GM23338 (cell line): ENCODE measurements at regions not wholly inside any gene's neighbourhood (a gene's known extent, or its start where the extent isn't known, plus 50 kb on each side); places are given as distances from the start of the nearest gene placed in this dataset.
A peak's percentile ranks its signal among the peaks of the same experiment; 100 is the strongest.

ENCODE experiments used
- ATAC-seq: fragments of 200-7000 bp; cut with Tn5 transposase; 3 replicates; pipeline ENCODE4 v1.9.1; 2020
- DNase-seq: peaks from one replicate; pipeline ENCODE4 v3.0.0-alpha.2; 2015; ENCODE audit warnings: low spot score
- H2AFZ ChIP-seq: fragments of 200-600 bp; sonication (generic); 2 replicates; pipeline ENCODE4 v1.8.0; 2016; ENCODE audit warnings: antibody characterized with exemption, mild to moderate bottlenecking, moderate library complexity
- H3F3A ChIP-seq: fragments of 200-600 bp; sonication (generic); replicated peaks from 2 replicates; pipeline ENCODE4 v1.8.0; 2017; ENCODE audit warnings: antibody characterized with exemption, mixed run types, low read depth
- H3K27ac ChIP-seq: fragments of 200-600 bp; sonication (generic); 2 replicates; pipeline ENCODE4 v1.6.1; 2016; ENCODE audit warnings: low read depth
- H3K27me3 ChIP-seq: fragments of 200-600 bp; sonication (generic); 2 replicates; pipeline ENCODE4 v1.8.0; 2016; ENCODE audit warnings: mild to moderate bottlenecking, mixed run types, moderate library complexity; ENCODE audit not compliant: insufficient read depth
- H3K36me3 ChIP-seq: fragments of 200-600 bp; sonication (generic); 2 replicates; pipeline ENCODE4 v1.8.0; 2016; ENCODE audit warnings: mild to moderate bottlenecking; ENCODE audit not compliant: insufficient read depth
- H3K4me1 ChIP-seq: fragments of 200-600 bp; sonication (generic); 2 replicates; pipeline ENCODE4 v1.8.0; 2016; ENCODE audit warnings: mild to moderate bottlenecking, moderate library complexity; ENCODE audit not compliant: insufficient read depth
- H3K4me2 ChIP-seq: fragments of 200-600 bp; sonication (generic); 2 replicates; pipeline ENCODE4 v1.7.1; 2017; ENCODE audit warnings: mixed run types
- H3K4me3 ChIP-seq: fragments of 200-600 bp; sonication (generic); 2 replicates; pipeline ENCODE4 v1.6.1; 2016; ENCODE audit warnings: mixed run types
- H3K79me2 ChIP-seq: fragments of 200-600 bp; sonication (generic); replicated peaks from 2 replicates; pipeline ENCODE4 v1.8.0; 2017; ENCODE audit warnings: mild to moderate bottlenecking; ENCODE audit not compliant: insufficient read depth
- H3K9me2 ChIP-seq: fragments of 200-600 bp; sonication (generic); 2 replicates; pipeline ENCODE4 v1.8.0; 2017; ENCODE audit not compliant: insufficient read depth
- H4K20me1 ChIP-seq: fragments of 200-600 bp; sonication (generic); replicated peaks from 2 replicates; pipeline ENCODE4 v1.8.0; 2017; ENCODE audit warnings: mild to moderate bottlenecking; ENCODE audit not compliant: insufficient read depth
- H3K27ac Mint-ChIP-seq: 2 replicates; pipeline ENCODE4 v1.8.0; 2020; ENCODE audit warnings: inconsistent platforms, mild to moderate bottlenecking, moderate library complexity, mixed read lengths
- H3K27me3 Mint-ChIP-seq: 3 replicates; pipeline ENCODE4 v1.8.0; 2022; ENCODE audit warnings: low read depth, mild to moderate bottlenecking, moderate library complexity, mixed read lengths, inconsistent platforms; ENCODE audit not compliant: insufficient read depth, poor library complexity
- H3K36me3 Mint-ChIP-seq: 3 replicates; pipeline ENCODE4 v1.8.0; 2021; ENCODE audit warnings: low read depth, mild to moderate bottlenecking, inconsistent platforms, moderate library complexity, mixed read lengths
- H3K4me1 Mint-ChIP-seq: 3 replicates; pipeline ENCODE4 v1.8.0; 2020; ENCODE audit warnings: mild to moderate bottlenecking, inconsistent platforms, mixed read lengths
- H3K4me3 Mint-ChIP-seq: 3 replicates; pipeline ENCODE4 v1.8.0; 2021; ENCODE audit warnings: moderate library complexity, mild to moderate bottlenecking, inconsistent platforms, mixed read lengths
- H3K9me3 Mint-ChIP-seq: 3 replicates; pipeline ENCODE4 v1.8.0; 2020; ENCODE audit warnings: moderate library complexity, mild to moderate bottlenecking, inconsistent platforms, mixed read lengths
- CTCF ChIP-seq, 2 experiments: fragments of 200-600 bp in 1 of 2; sonication (generic) in 1 of 2; conservative IDR thresholded peaks; 2 replicates each; pipeline versions ENCODE4 v1.5.1 to v1.6.1; 2016 to 2017; ENCODE audit warnings: antibody characterized with exemption in 2 of 2, low read depth in 2 of 2, mild to moderate bottlenecking in 2 of 2, moderate library complexity in 1 of 2
- ETS1 ChIP-seq: IDR thresholded peaks from 2 replicates; pipeline ENCODE4 v1.6.1; 2016; ENCODE audit warnings: antibody characterized with exemption
- EZH2 ChIP-seq: fragments of 200-600 bp; sonication (generic); IDR thresholded peaks from one replicate; pipeline ENCODE4 v1.8.0; 2017; ENCODE audit warnings: antibody characterized with exemption, mild to moderate bottlenecking, low read depth; ENCODE audit not compliant: unreplicated experiment
- JUNB ChIP-seq: IDR thresholded peaks from one replicate; pipeline ENCODE4 v1.6.1; 2016; ENCODE audit warnings: antibody characterized with exemption; ENCODE audit not compliant: unreplicated experiment
- NANOG ChIP-seq: IDR thresholded peaks from 2 replicates; pipeline ENCODE4 v1.6.1; 2016; ENCODE audit warnings: antibody characterized with exemption, borderline replicate concordance
- REST ChIP-seq: IDR thresholded peaks from one replicate; pipeline ENCODE4 v1.6.1; 2018; ENCODE audit warnings: antibody characterized with exemption; ENCODE audit not compliant: unreplicated experiment
- STAT1 ChIP-seq: IDR thresholded peaks from one replicate; pipeline ENCODE4 v1.6.1; 2016; ENCODE audit warnings: antibody characterized with exemption; ENCODE audit not compliant: unreplicated experiment
- ZNF331 ChIP-seq: fragments of 250-450 bp; sonication (Bioruptor Pico); IDR thresholded peaks from 2 replicates; pipeline ENCODE4 v1.5.0; 2020; ENCODE audit warnings: low read depth, mild to moderate bottlenecking, moderate library complexity

GRCh38 chr3:78143000-78143399 lies 1103.1 kb downstream of the ROBO2 start:
- Histone ChIP-seq H3K4me3 (no peak overlapping the region), H3K4me1 (no peaks in the 10 kb centered on the region), H3F3A (no peaks in the 10 kb centered on the region), H2AFZ (no peak overlapping the region), H3K27ac (no peak overlapping the region), H3K9me2 (no peaks in the 10 kb centered on the region), H3K27me3 (no peaks in the 10 kb centered on the region), H3K79me2 (no peaks in the 10 kb centered on the region), H3K36me3 (no peaks in the 10 kb centered on the region), H3K4me2 (no peak overlapping the region), H4K20me1 (no peaks in the 10 kb centered on the region)
- Mint-ChIP-seq H3K27me3 (peaks cover 3% of the 10 kb centered on the region), H3K9me3 (no peaks in the 10 kb centered on the region), H3K4me3 (no peak overlapping the region), H3K36me3 (peaks cover 4% of the 10 kb centered on the region; the same call in 2 of the 3 replicates), H3K27ac (no peak overlapping the region), H3K4me1 (no peaks in the 10 kb centered on the region)
- DNase-seq = no peak
- ATAC-seq = no peak
- no peak for TF ChIP-seq EZH2
- TF ChIP-seq JUNB = no peak
- no peak for TF ChIP-seq NANOG
- TF ChIP-seq ETS1 = no peak
- TF ChIP-seq REST = no peak
- TF ChIP-seq CTCF (conservative IDR thresholded peaks at IDR 0.05; ENCODE audit: low read depth in 2 of 2) = no peak
- no peak for TF ChIP-seq STAT1

GRCh38 chr3:78148986-78149717 lies 1109.3 kb downstream of the ROBO2 start:
- H3K27me3 ChIP-seq = no peaks in the 10 kb centered on the region
- no peaks in the 10 kb centered on the region for H3K4me1 ChIP-seq
- peaks cover 4% of the 10 kb centered on the region; the same call in 2 of the 3 replicates for H3K36me3 Mint-ChIP-seq
- 0 out of 2 replicates have a peak, but pooled peaks cover 7% of the 10 kb centered on the region for H3K9me2 ChIP-seq
- no peak overlapping the region for H3K4me2 ChIP-seq
- H3K9me3 Mint-ChIP-seq = no peaks in the 10 kb centered on the region
- DNase-seq (no peak), ATAC-seq (no peak)
- no peaks in the 10 kb centered on the region for H3K4me1 Mint-ChIP-seq
- no peak overlapping the region for H3K4me3 Mint-ChIP-seq
- H3K27me3 Mint-ChIP-seq = peaks cover 4% of the 10 kb centered on the region
- no peaks in the 10 kb centered on the region for H3K36me3 ChIP-seq
- 0 out of 2 replicates have a peak overlapping the region, but pooled peaks have one; percentile 56 for H2AFZ ChIP-seq
- no peak overlapping the region for H3K4me3 ChIP-seq
- no peak overlapping the region for H3K27ac ChIP-seq
- H4K20me1 ChIP-seq = no peaks in the 10 kb centered on the region
- H3F3A ChIP-seq = no peaks in the 10 kb centered on the region
- H3K79me2 ChIP-seq = no peaks in the 10 kb centered on the region
- H3K27ac Mint-ChIP-seq = no peak overlapping the region
- TF ChIP-seq NANOG = no peak
- no peak for TF ChIP-seq ZNF331 (CRISPR knock-in tag)
- TF ChIP-seq JUNB = no peak
- TF ChIP-seq STAT1 = no peak
- no peak for TF ChIP-seq REST
